Epithelial cell of esophagus (primary cell): ENCODE measurements at regions not wholly inside any gene's neighbourhood (a gene's known extent, or its start where the extent isn't known, plus 50 kb on each side); places are given as distances from the start of the nearest gene placed in this dataset.

Source experiments
- DNase-seq: peaks from one replicate; pipeline ENCODE4 v3.0.0; 2010; ENCODE audit warnings: low read depth
- H3K4me3 ChIP-seq: 2 replicates; pipeline ENCODE4 v1.5.1; 2011; ENCODE audit warnings: mild to moderate bottlenecking, low read length, control low read depth
- CTCF ChIP-seq: IDR thresholded peaks from 2 replicates; pipeline ENCODE4 v1.5.1; 2011; ENCODE audit warnings: low read depth, mild to moderate bottlenecking, low read length, control low read depth, inconsistent platforms; ENCODE audit not compliant: insufficient read depth; ENCODE audit errors: missing control alignments

- DNase-seq, result no peak
- TF ChIP-seq CTCF, result no peak
- no peak overlapping the region for H3K4me3 ChIP-seq
Observed at GRCh38 chr7:79711660-79712059, 258.2 kb upstream of the MAGI2 start.

DNA sequence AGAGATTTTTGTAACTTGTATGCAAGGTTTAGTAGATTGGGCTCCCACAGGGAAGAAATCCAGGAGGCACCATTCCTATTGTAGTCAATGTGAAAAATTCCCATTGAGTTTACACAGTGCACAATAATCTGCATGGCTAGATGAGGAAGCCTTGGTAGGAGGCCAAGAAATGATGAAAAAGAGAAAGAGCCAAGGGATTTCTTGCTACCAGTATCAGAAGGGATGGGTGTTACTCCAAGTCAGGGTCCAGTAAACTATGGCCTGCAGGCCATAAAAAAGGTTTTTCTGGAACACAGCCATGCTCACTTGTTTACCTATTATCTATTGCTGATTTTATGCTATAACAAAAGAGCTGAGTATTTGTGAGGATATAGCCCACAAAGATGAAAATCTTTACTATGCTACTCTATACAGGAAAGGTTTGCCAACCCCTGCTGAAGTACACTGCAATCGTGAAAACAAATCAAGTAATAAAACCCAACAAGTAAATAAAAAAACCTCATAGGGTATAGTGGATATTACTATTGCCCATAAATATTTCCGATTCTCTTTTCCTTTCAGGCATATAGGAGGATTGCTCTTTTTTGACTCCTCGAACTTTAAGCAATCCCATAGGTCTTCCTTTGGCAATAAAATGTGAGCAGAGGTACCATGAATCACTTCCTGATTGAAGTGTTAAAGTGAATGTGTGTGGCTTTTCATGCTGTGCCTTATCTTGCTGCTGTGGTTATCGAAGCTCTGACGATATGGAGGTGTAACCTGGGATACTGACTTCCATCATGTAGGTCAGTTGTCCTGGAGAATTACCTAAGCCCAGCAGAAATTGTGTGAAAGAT, 256.3 kb upstream of the MAGI2 start:
- no peak for TF ChIP-seq CTCF
- H3K4me3 ChIP-seq, result no peak overlapping the region
- peak; percentile 24 for DNase-seq

- no peak for TF ChIP-seq CTCF
- no peak overlapping the region for H3K4me3 ChIP-seq
- DNase-seq, result peak; percentile 70
Observed at GRCh38 chr7:79702116-79702515, 248.6 kb upstream of the MAGI2 start.

GRCh38 chr7:79692015-79692414, 238.5 kb upstream of the MAGI2 start:
- TF ChIP-seq CTCF, result no peak
- H3K4me3 ChIP-seq, result no peak overlapping the region
- peak; percentile 97 for DNase-seq

GRCh38 chr7:79691074-79691473, 237.6 kb upstream of the MAGI2 start:
- no peak for TF ChIP-seq CTCF
- DNase-seq, result no peak
- no peak overlapping the region for H3K4me3 ChIP-seq

GRCh38 chr7:79684384-79684783, 230.9 kb upstream of the MAGI2 start:
- no peak for DNase-seq
- TF ChIP-seq CTCF, result no peak
- H3K4me3 ChIP-seq, result no peak overlapping the region

- H3K4me3 ChIP-seq, result no peak overlapping the region
- no peak for TF ChIP-seq CTCF
- DNase-seq, result no peak
Observed at GRCh38 chr7:79683916-79684315, 230.4 kb upstream of the MAGI2 start.
